Body of pancreas (tissue), 4 donors: ENCODE measurements at regions not wholly inside any gene's neighbourhood (a gene's known extent, or its start where the extent isn't known, plus 50 kb on each side); places are given as distances from the start of the nearest gene placed in this dataset.

ENCODE experiments used
- POLR2A ChIP-seq, 3 donors: fragments of 450-650 bp; IDR thresholded peaks; one replicate each; pipeline ENCODE4 v1.6.1; 2016; ENCODE audit warnings: antibody characterized with exemption in 3 of 3, mild to moderate bottlenecking in 2 of 3
- TF ChIP-seq, protein P1 (sequence below), 7 experiments: fragments of 450-650 bp in 4 of 7; fragments of 200-600 bp in 3 of 7; sonication (generic) in 3 of 7; IDR thresholded peaks; one replicate each; pipeline ENCODE4 v1.5.1; 2016 to 2019; ENCODE audit warnings: antibody characterized with exemption in 7 of 7

DNA sequence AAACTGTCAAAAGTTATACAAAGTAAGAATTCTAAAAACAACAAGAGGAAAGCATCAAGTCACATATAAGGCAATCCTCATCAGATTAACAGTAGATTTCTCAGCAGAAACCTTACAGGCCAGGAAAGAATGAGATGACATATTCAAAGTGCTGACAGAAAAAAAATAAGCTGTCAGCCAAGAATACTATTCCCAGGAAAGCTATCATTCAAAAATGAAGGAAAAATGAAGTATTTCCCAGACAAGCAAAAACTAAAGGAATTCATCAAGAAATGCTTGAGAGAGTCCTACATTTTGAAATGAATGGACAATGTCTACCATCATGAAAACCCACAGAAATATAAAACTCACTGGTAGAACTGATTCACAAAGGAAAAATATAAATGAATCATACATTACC lies 268.9 kb upstream of the OSR1 start:
- TF ChIP-seq, protein P1, sequence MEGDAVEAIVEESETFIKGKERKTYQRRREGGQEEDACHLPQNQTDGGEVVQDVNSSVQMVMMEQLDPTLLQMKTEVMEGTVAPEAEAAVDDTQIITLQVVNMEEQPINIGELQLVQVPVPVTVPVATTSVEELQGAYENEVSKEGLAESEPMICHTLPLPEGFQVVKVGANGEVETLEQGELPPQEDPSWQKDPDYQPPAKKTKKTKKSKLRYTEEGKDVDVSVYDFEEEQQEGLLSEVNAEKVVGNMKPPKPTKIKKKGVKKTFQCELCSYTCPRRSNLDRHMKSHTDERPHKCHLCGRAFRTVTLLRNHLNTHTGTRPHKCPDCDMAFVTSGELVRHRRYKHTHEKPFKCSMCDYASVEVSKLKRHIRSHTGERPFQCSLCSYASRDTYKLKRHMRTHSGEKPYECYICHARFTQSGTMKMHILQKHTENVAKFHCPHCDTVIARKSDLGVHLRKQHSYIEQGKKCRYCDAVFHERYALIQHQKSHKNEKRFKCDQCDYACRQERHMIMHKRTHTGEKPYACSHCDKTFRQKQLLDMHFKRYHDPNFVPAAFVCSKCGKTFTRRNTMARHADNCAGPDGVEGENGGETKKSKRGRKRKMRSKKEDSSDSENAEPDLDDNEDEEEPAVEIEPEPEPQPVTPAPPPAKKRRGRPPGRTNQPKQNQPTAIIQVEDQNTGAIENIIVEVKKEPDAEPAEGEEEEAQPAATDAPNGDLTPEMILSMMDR (IDR thresholded peaks at IDR 0.05) = no peak
- no peak for TF ChIP-seq POLR2A (IDR thresholded peaks at IDR 0.05)
